ENCODE measurements at regions not wholly inside any gene's neighbourhood (a gene's known extent, or its start where the extent isn't known, plus 50 kb on each side); places are given as distances from the start of the nearest gene placed in this dataset.

GRCh38 chr9:115596021-115596745, 478.2 kb upstream of the TNC start:
- no peak for TF ChIP-seq FOXM1 (IDR thresholded peaks at IDR 0.05; ENCODE audit: borderline replicate concordance, low read depth)
- no peak for TF ChIP-seq REST (IDR thresholded peaks at IDR 0.05; ENCODE audit: low read depth)
- TF ChIP-seq TAF1 (IDR thresholded peaks at IDR 0.05; ENCODE audit: low read depth) = no peak
- no peak for TF ChIP-seq USF1 (IDR thresholded peaks at IDR 0.05)
- TF ChIP-seq MAX (IDR thresholded peaks at IDR 0.05) = no peak
- no peak for TF ChIP-seq CREB1 (IDR thresholded peaks at IDR 0.05; ENCODE audit: low read depth)
- TF ChIP-seq RAD21 (IDR thresholded peaks at IDR 0.05; ENCODE audit: low read depth) = no peak
- no peak for TF ChIP-seq EP300 (IDR thresholded peaks at IDR 0.05; ENCODE audit: borderline replicate concordance)
- TF ChIP-seq NFIC (IDR thresholded peaks at IDR 0.05) = no peak
- no peak for TF ChIP-seq EGR1 (IDR thresholded peaks at IDR 0.05)
- TF ChIP-seq TEAD4 (IDR thresholded peaks at IDR 0.05) = no peak
- TF ChIP-seq YY1 (IDR thresholded peaks at IDR 0.05; ENCODE audit: low read depth) = no peak
- TF ChIP-seq TCF12 (IDR thresholded peaks at IDR 0.05; ENCODE audit: low read depth) = no peak
- TF ChIP-seq ZBTB7A (IDR thresholded peaks at IDR 0.05; ENCODE audit: low read depth) = no peak

GRCh38 chr9:115596746-115597080, 478.8 kb upstream of the TNC start:
- TF ChIP-seq NFIC (IDR thresholded peaks at IDR 0.05) (no peak), CREB1 (IDR thresholded peaks at IDR 0.05; ENCODE audit: low read depth) (no peak), YY1 (IDR thresholded peaks at IDR 0.05; ENCODE audit: low read depth) (no peak)

GRCh38 chr9:115597330-115597895, 479.5 kb upstream of the TNC start:
- TF ChIP-seq EP300 (IDR thresholded peaks at IDR 0.05; ENCODE audit: borderline replicate concordance) (no peak), FOXM1 (IDR thresholded peaks at IDR 0.05; ENCODE audit: borderline replicate concordance, low read depth) (no peak), CREB1 (IDR thresholded peaks at IDR 0.05; ENCODE audit: low read depth) (no peak), NFIC (IDR thresholded peaks at IDR 0.05) (no peak), MAX (IDR thresholded peaks at IDR 0.05) (no peak), REST (IDR thresholded peaks at IDR 0.05; ENCODE audit: low read depth) (no peak), EGR1 (IDR thresholded peaks at IDR 0.05) (no peak), YY1 (IDR thresholded peaks at IDR 0.05; ENCODE audit: low read depth) (no peak), TCF12 (IDR thresholded peaks at IDR 0.05; ENCODE audit: low read depth) (no peak), RAD21 (IDR thresholded peaks at IDR 0.05; ENCODE audit: low read depth) (no peak), ZBTB7A (IDR thresholded peaks at IDR 0.05; ENCODE audit: low read depth) (no peak), TAF1 (IDR thresholded peaks at IDR 0.05; ENCODE audit: low read depth) (no peak), TEAD4 (IDR thresholded peaks at IDR 0.05) (no peak), USF1 (IDR thresholded peaks at IDR 0.05) (no peak), CEBPB (IDR thresholded peaks at IDR 0.05) (no peak)

GRCh38 chr9:115598751-115599150, 480.8 kb upstream of the TNC start:
- TF ChIP-seq TCF12 (IDR thresholded peaks at IDR 0.05; ENCODE audit: low read depth) (no peak), CEBPB (IDR thresholded peaks at IDR 0.05) (no peak), CREB1 (IDR thresholded peaks at IDR 0.05; ENCODE audit: low read depth) (no peak)

GRCh38 chr9:115599898-115600297, 481.9 kb upstream of the TNC start:
- TF ChIP-seq FOXM1 (IDR thresholded peaks at IDR 0.05; ENCODE audit: borderline replicate concordance, low read depth) = no peak
- no peak for TF ChIP-seq TAF1 (IDR thresholded peaks at IDR 0.05; ENCODE audit: low read depth)
- no peak for TF ChIP-seq NFIC (IDR thresholded peaks at IDR 0.05)
- no peak for TF ChIP-seq ZBTB7A (IDR thresholded peaks at IDR 0.05; ENCODE audit: low read depth)
- no peak for TF ChIP-seq TEAD4 (IDR thresholded peaks at IDR 0.05)
- no peak for TF ChIP-seq CREB1 (IDR thresholded peaks at IDR 0.05; ENCODE audit: low read depth)
- no peak for TF ChIP-seq CEBPB (IDR thresholded peaks at IDR 0.05)
- no peak for TF ChIP-seq EP300 (IDR thresholded peaks at IDR 0.05; ENCODE audit: borderline replicate concordance)
- TF ChIP-seq YY1 (IDR thresholded peaks at IDR 0.05; ENCODE audit: low read depth) = no peak
- TF ChIP-seq MAX (IDR thresholded peaks at IDR 0.05) = no peak
- no peak for TF ChIP-seq RAD21 (IDR thresholded peaks at IDR 0.05; ENCODE audit: low read depth)
